ENCODE measurements at regions not wholly inside any gene's neighbourhood (a gene's known extent, or its start where the extent isn't known, plus 50 kb on each side); places are given as distances from the start of the nearest gene placed in this dataset.

DNA sequence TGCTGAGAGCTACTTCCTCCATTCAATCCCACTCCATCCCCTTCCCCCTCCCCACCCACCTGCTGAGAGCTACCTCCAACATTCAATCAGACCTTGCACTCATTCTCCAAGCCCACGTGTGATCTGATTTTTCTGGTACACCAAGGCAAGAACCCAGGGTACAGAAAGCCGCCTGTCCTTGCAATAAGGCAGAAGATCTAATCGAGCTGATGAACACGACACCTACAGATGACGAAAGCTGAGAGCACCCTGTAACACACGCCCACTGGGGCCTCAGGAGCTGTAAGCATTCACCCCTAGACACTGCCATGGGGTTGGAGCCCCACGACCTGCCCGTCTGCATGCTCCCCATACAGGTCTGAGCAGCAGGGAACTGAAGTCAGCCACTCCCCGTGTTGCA is 58.3 kb downstream of the TRIML1 start:
- no peak for DNase-seq (ENCODE audit: low read depth)
- H3K4me3 ChIP-seq (ENCODE audit: low read length), result no peak overlapping the region
- TF ChIP-seq, protein P1, sequence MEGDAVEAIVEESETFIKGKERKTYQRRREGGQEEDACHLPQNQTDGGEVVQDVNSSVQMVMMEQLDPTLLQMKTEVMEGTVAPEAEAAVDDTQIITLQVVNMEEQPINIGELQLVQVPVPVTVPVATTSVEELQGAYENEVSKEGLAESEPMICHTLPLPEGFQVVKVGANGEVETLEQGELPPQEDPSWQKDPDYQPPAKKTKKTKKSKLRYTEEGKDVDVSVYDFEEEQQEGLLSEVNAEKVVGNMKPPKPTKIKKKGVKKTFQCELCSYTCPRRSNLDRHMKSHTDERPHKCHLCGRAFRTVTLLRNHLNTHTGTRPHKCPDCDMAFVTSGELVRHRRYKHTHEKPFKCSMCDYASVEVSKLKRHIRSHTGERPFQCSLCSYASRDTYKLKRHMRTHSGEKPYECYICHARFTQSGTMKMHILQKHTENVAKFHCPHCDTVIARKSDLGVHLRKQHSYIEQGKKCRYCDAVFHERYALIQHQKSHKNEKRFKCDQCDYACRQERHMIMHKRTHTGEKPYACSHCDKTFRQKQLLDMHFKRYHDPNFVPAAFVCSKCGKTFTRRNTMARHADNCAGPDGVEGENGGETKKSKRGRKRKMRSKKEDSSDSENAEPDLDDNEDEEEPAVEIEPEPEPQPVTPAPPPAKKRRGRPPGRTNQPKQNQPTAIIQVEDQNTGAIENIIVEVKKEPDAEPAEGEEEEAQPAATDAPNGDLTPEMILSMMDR (conservative IDR thresholded peaks at IDR 0.05; ENCODE audit: low read length), result no peak

DNA sequence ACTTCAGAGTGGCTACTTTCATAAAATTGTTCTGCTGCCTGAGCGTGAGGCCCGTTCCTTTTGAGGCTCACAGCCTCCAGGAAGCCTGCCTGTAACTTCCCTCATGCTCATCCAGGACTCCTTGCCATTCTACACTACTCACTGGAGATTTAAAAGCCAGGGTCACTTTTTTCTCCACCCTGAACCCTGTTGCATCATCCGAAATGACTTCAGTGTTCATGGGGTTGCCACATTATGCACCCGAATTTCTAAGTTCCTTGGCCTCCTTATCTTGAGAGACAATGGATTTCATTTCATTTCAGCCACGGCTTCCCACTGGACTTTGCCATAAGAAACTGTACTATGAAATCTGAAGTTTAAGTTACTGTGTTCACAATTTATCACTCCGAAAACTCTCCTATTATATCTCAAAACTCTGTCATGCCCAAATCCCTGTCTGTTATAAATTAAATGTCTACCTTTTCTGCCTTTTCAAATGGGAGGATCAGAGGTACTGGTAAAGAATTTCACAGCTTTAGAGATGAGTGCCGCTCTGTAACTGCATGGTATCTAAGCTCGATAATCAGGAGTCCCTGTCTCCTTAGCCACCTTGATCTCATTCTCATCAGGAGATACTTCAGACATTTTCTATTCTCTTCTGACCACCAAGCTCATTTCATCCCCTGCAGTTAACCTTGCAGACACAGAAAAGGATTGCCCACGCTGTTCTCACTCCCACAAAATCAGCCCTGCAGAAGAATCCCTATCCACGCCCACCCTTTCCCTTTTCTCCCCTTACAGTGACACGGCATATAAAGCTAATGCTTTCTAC is 59.9 kb downstream of the TRIML1 start:
- TF ChIP-seq, protein P1 (conservative IDR thresholded peaks at IDR 0.05; ENCODE audit: low read length), result no peak
- H3K4me3 ChIP-seq (ENCODE audit: low read length), result no peak overlapping the region
- DNase-seq (ENCODE audit: low read depth), result no peak

DNA sequence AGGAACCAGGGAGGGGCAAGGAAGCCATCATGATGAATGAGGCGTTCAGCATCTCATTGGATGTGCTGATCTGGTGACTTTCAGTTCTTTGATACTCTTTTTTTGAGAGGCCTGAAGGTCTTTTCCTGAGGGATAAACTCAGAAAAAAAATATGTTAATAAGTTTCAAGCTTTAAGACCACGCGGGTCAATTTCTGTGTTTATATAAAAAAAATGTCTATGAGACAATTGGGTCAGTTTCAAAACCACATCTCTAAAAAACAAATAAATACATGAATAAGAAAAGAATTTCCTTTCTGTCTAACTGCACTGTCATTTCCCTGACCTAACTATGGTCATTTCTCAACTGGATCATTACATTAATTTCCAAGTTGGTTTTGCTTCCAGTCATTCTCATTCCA is 62.6 kb downstream of the TRIML1 start:
- TF ChIP-seq, protein P1 (conservative IDR thresholded peaks at IDR 0.05; ENCODE audit: low read length), result no peak
- DNase-seq (ENCODE audit: low read depth), result no peak
- H3K4me3 ChIP-seq (ENCODE audit: low read length), result no peak overlapping the region

DNA sequence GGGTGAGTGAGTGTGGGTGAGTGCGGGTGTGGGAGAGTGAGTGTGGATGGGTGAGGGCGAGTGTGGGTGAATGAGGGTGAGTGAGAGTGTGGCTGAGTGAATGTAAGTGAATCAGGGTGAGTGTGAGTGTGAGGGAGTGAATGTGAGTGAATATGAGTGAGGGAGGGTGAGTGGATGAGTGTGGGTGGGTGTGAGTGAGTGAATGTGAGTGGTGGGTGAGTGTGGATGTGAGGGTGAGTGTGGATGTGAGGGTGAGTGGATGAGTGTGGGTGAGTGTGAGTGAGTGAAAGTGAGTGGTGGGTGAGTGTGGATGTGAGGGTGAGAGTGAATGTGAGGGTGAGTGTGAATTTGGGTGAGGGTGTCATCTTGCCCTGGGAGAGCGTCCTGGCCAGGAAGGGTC is 67.5 kb downstream of the TRIML1 start:
- no peak for DNase-seq (ENCODE audit: low read depth)
- TF ChIP-seq, protein P1 (conservative IDR thresholded peaks at IDR 0.05; ENCODE audit: low read length), result no peak
- no peak overlapping the region for H3K4me3 ChIP-seq (ENCODE audit: low read length)

DNA sequence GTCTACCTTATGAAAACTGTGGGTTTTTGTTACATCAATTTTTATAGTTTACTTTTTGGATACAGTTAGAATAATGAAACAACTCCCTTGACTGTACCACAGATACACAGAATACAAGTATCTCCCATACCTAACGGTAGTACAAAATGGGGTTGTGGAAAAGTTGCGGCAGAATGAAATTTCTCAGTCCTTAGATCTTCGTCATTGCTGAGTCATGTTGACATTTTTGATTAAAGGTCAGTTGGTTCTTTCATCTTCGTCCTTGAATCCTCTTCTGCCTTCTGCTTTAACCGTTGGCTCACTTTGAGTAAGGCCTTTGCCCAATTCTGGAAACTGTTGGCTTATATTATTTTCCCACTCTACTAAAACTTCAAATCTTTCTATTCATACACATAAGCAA is 75.6 kb downstream of the TRIML1 start:
- no peak overlapping the region for H3K4me3 ChIP-seq (ENCODE audit: low read length)
- no peak for DNase-seq (ENCODE audit: low read depth)
- TF ChIP-seq, protein P1 (conservative IDR thresholded peaks at IDR 0.05; ENCODE audit: low read length), result no peak

- no peak for DNase-seq (ENCODE audit: low read depth)
- TF ChIP-seq, protein P1 (conservative IDR thresholded peaks at IDR 0.05; ENCODE audit: low read length), result no peak
- no peak overlapping the region for H3K4me3 ChIP-seq (ENCODE audit: low read length)
Measured at GRCh38 chr4:188218392-188218791, 79.2 kb downstream of the TRIML1 start.

DNA sequence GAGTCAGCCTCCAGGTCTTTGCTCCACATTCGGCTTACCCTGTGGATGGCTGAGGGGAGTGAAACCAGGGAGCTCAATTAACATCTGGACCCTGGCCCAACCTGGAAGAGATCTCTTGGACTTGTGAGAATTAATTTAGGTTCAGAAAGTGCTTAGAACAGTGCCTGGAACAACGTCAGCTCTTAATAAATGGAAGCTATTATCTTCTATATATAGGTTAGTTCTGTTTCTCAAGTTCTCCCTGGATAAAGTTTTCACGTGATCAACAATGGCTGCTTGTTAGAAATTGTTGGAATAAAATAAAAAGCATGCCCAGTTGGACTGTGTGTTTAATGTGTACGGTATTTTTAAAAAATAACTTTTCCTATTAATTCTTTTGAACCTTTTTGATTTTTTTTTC is 80.8 kb downstream of the TRIML1 start:
- TF ChIP-seq, protein P1 (conservative IDR thresholded peaks at IDR 0.05; ENCODE audit: low read length), result no peak
- no peak overlapping the region for H3K4me3 ChIP-seq (ENCODE audit: low read length)
- no peak for DNase-seq (ENCODE audit: low read depth)

Data from AG10803 (cell line).